HCT116 (cell line): ENCODE measurements at regions not wholly inside any gene's neighbourhood (a gene's known extent, or its start where the extent isn't known, plus 50 kb on each side); places are given as distances from the start of the nearest gene placed in this dataset.

Source experiments
- CEBPB ChIP-seq: IDR thresholded peaks from 2 replicates; pipeline ENCODE4 v1.6.1; 2012; ENCODE audit warnings: low read depth
- CTCF ChIP-seq, 3 experiments: fragments of 200-600 bp in 1 of 3; sonication (generic) in 1 of 3; IDR thresholded peaks in 2 of 3; conservative IDR thresholded peaks in 1 of 3; 2 replicates each; pipeline ENCODE4 v1.5.1; 2012 to 2017; ENCODE audit warnings: low read depth in 2 of 3, low read length in 2 of 3, antibody characterized with exemption in 1 of 3, borderline replicate concordance in 1 of 3, control low read depth in 1 of 3, mild to moderate bottlenecking in 1 of 3, mixed read lengths in 1 of 3, mixed run types in 1 of 3, moderate library complexity in 1 of 3; ENCODE audit not compliant: insufficient read depth in 1 of 3
- POLR2AphosphoS5 ChIP-seq: IDR thresholded peaks from 2 replicates; pipeline ENCODE4 v1.6.1; 2011; ENCODE audit warnings: mild to moderate bottlenecking, low read depth, low read length, moderate library complexity

GRCh38 chr12:127749416-127749815 is 517.6 kb upstream of the TMEM132C start:
- TF ChIP-seq CTCF (IDR thresholded peaks at IDR 0.05 in 2 of 3, conservative IDR thresholded peaks at IDR 0.05 in 1 of 3; ENCODE audit: borderline replicate concordance in 1 of 3, insufficient read depth in 1 of 3, low read depth in 2 of 3, low read length in 2 of 3) (no peak), CEBPB (no peak), POLR2AphosphoS5 (no peak)
